HEK293 (cell line): ENCODE measurements at regions not wholly inside any gene's neighbourhood (a gene's known extent, or its start where the extent isn't known, plus 50 kb on each side); places are given as distances from the start of the nearest gene placed in this dataset.

ENCODE experiments used
- CTCF ChIA-PET: fragments of 350-600 bp; formaldehyde crosslinking; extraction: SDS; loops from one replicate; lab custom pipeline; 2021; ENCODE audit warnings: antibody characterized with exemption; lab: Yijun Ruan, JAX
- POLR2A ChIA-PET: fragments of 300-600 bp; formaldehyde crosslinking; extraction: SDS; loops from one replicate; lab custom pipeline; 2020; ENCODE audit warnings: antibody characterized with exemption, inconsistent platforms; lab: Yijun Ruan, JAX
- H3K27ac ChIP-seq: fragments of 200-500 bp; sonication (Bioruptor generic); 2 replicates; pipeline ENCODE4 v1.5.1; 2014; ENCODE audit warnings: low read depth, low read length, control low read depth, inconsistent platforms; ENCODE audit errors: extremely low read depth
- H3K36me3 ChIP-seq, 2 experiments: fragments of 200-500 bp in 1 of 2; sonication (Bioruptor generic) in 1 of 2; 1 replicate in 1 of 2; 2 replicates in 1 of 2; pipeline ENCODE4 v1.5.1; 2014 to 2017; ENCODE audit warnings: inconsistent platforms in 2 of 2, low read length in 2 of 2; ENCODE audit not compliant: control insufficient read depth in 2 of 2, insufficient read depth in 1 of 2
- H3K4me1 ChIP-seq: fragments of 200-500 bp; sonication (Bioruptor generic); 2 replicates; pipeline ENCODE4 v1.5.1; 2014; ENCODE audit warnings: mild to moderate bottlenecking, low read length, inconsistent platforms; ENCODE audit not compliant: control insufficient read depth, insufficient read depth
- H3K4me3 ChIP-seq: 2 replicates; pipeline ENCODE4 v1.5.1; 2011; ENCODE audit warnings: low read depth, mild to moderate bottlenecking, control low read depth, low read length, moderate library complexity
- H3K9me3 ChIP-seq: fragments of 200-500 bp; sonication (Bioruptor generic); 2 replicates; pipeline ENCODE4 v1.5.1; 2014; ENCODE audit warnings: low read depth, low read length, inconsistent platforms; ENCODE audit not compliant: control insufficient read depth, insufficient read depth
- CTCF ChIP-seq: fragments of 450-650 bp; formaldehyde crosslinking; IDR thresholded peaks from 2 replicates; pipeline ENCODE4 v1.5.1; 2016; ENCODE audit warnings: missing biosample characterization, missing genetic modification characterization
- GFI1B ChIP-seq: fragments of 450-650 bp; formaldehyde crosslinking; IDR thresholded peaks from 2 replicates; pipeline ENCODE4 v1.5.1; 2016; ENCODE audit warnings: missing biosample characterization, missing genetic modification characterization
- HOXD13 ChIP-seq: sonication (generic); formaldehyde crosslinking; IDR thresholded peaks from 2 replicates; pipeline ENCODE4 v1.8.0; 2022; ENCODE audit warnings: missing genetic modification reagents, borderline replicate concordance
- IKZF3 ChIP-seq: fragments of 450-650 bp; IDR thresholded peaks from 2 replicates; pipeline ENCODE4 v1.5.0; 2018; ENCODE audit warnings: missing biosample characterization, mild to moderate bottlenecking, missing genetic modification characterization, moderate library complexity
- INSM2 ChIP-seq: fragments of 450-650 bp; formaldehyde crosslinking; IDR thresholded peaks from 2 replicates; pipeline ENCODE4 v1.5.1; 2016; ENCODE audit warnings: missing biosample characterization, missing genetic modification characterization
- KLF17 ChIP-seq: fragments of 450-650 bp; formaldehyde crosslinking; IDR thresholded peaks from 2 replicates; pipeline ENCODE4 v1.5.1; 2016; ENCODE audit warnings: missing biosample characterization, missing genetic modification characterization
- SCRT2 ChIP-seq: fragments of 450-650 bp; formaldehyde crosslinking; IDR thresholded peaks from 2 replicates; pipeline ENCODE4 v1.5.1; 2016; ENCODE audit warnings: missing biosample characterization, missing genetic modification characterization
- YY1 ChIP-seq: fragments of 450-650 bp; formaldehyde crosslinking; IDR thresholded peaks from 2 replicates; pipeline ENCODE4 v1.5.1; 2018; ENCODE audit warnings: missing biosample characterization, missing genetic modification characterization
- ZEB2 ChIP-seq: fragments of 450-650 bp; formaldehyde crosslinking; IDR thresholded peaks from 2 replicates; pipeline ENCODE4 v1.5.1; 2016; ENCODE audit warnings: missing biosample characterization, missing genetic modification characterization
- ZFHX2 ChIP-seq: fragments of 450-650 bp; formaldehyde crosslinking; conservative IDR thresholded peaks from 2 replicates; pipeline ENCODE4 v1.5.1; 2016; ENCODE audit warnings: missing biosample characterization, missing genetic modification characterization
- ZNF121 ChIP-seq: fragments of 450-650 bp; formaldehyde crosslinking; IDR thresholded peaks from 2 replicates; pipeline ENCODE4 v1.5.1; 2016; ENCODE audit warnings: missing biosample characterization, missing genetic modification characterization
- ZNF133 ChIP-seq: fragments of 450-650 bp; formaldehyde crosslinking; IDR thresholded peaks from 2 replicates; pipeline ENCODE4 v1.5.1; 2016; ENCODE audit warnings: missing biosample characterization, missing genetic modification characterization
- ZNF157 ChIP-seq: fragments of 450-650 bp; formaldehyde crosslinking; IDR thresholded peaks from 2 replicates; pipeline ENCODE4 v1.5.1; 2016; ENCODE audit warnings: missing biosample characterization, missing genetic modification characterization
- ZNF202 ChIP-seq: fragments of 450-650 bp; formaldehyde crosslinking; IDR thresholded peaks from 2 replicates; pipeline ENCODE4 v1.5.1; 2016; ENCODE audit warnings: missing biosample characterization, missing genetic modification characterization, borderline replicate concordance
- ZNF324 ChIP-seq: fragments of 450-650 bp; formaldehyde crosslinking; IDR thresholded peaks from 2 replicates; pipeline ENCODE4 v1.5.1; 2016; ENCODE audit warnings: missing biosample characterization, missing genetic modification characterization
- ZNF501 ChIP-seq: fragments of 450-650 bp; formaldehyde crosslinking; IDR thresholded peaks from 2 replicates; pipeline ENCODE4 v1.5.1; 2016; ENCODE audit warnings: missing biosample characterization, missing genetic modification characterization
- ZNF510 ChIP-seq: fragments of 450-650 bp; formaldehyde crosslinking; IDR thresholded peaks from 2 replicates; pipeline ENCODE4 v1.5.1; 2018; ENCODE audit warnings: mild to moderate bottlenecking, missing genetic modification characterization, missing biosample characterization; ENCODE audit not compliant: insufficient replicate concordance
- ZNF518A ChIP-seq: fragments of 450-650 bp; formaldehyde crosslinking; conservative IDR thresholded peaks from 2 replicates; pipeline ENCODE4 v1.5.1; 2016; ENCODE audit warnings: low read depth, missing biosample characterization, missing genetic modification characterization
- ZNF561 ChIP-seq: fragments of 450-650 bp; IDR thresholded peaks from 2 replicates; pipeline ENCODE4 v1.5.1; 2018; ENCODE audit warnings: missing biosample characterization, missing genetic modification characterization, borderline replicate concordance
- ZNF600 ChIP-seq: fragments of 450-650 bp; formaldehyde crosslinking; IDR thresholded peaks from 2 replicates; pipeline ENCODE4 v1.5.1; 2016; ENCODE audit warnings: missing biosample characterization, missing genetic modification characterization
- ZNF658 ChIP-seq: fragments of 450-650 bp; formaldehyde crosslinking; IDR thresholded peaks from 2 replicates; pipeline ENCODE4; 2016; ENCODE audit warnings: missing biosample characterization, missing genetic modification characterization
- ZNF664 ChIP-seq: fragments of 450-650 bp; formaldehyde crosslinking; IDR thresholded peaks from 2 replicates; pipeline ENCODE4 v1.5.1; 2016; ENCODE audit warnings: missing biosample characterization, missing genetic modification characterization
- ZNF704 ChIP-seq: fragments of 450-650 bp; formaldehyde crosslinking; IDR thresholded peaks from 2 replicates; pipeline ENCODE4 v1.5.1; 2016; ENCODE audit warnings: missing biosample characterization, missing genetic modification characterization
- ZSCAN16 ChIP-seq: fragments of 450-650 bp; formaldehyde crosslinking; IDR thresholded peaks from 2 replicates; pipeline ENCODE4 v1.5.1; 2016; ENCODE audit warnings: missing biosample characterization, missing genetic modification characterization

GRCh38 chr11:8784954-8785353 is 102.4 kb downstream of the RPL27A start:
- no peak for TF ChIP-seq KLF17
- no peak for TF ChIP-seq ZNF324 (tag by site-specific recombination)
- TF ChIP-seq ZNF658, result no peak
- TF ChIP-seq ZNF121, result no peak
- H3K36me3 ChIP-seq, result no peaks in the 10 kb centered on the region
- H3K4me3 ChIP-seq, result no peak overlapping the region
- POLR2A ChIA-PET, result interaction anchor here (0.6 kb wide), 1 partner anchor 142 kb away, joined by 5 read pairs; no protein-coding TSS in a partner anchor
- CTCF ChIA-PET, result interaction anchor here (0.6 to 1.1 kb wide), 3 partner anchors 9 to 190 kb away, joined by 3 to 5 read pairs (median 3); no protein-coding TSS in a partner anchor
- H3K9me3 ChIP-seq, result no peaks in the 10 kb centered on the region
- H3K4me1 ChIP-seq, result no peaks in the 10 kb centered on the region
- H3K27ac ChIP-seq, result no peak overlapping the region

GRCh38 chr11:8785457-8785856 is 102.9 kb downstream of the RPL27A start:
- ChIA-PET CTCF (interaction anchor here (0.7 to 1.9 kb wide), 4 partner anchors 17 to 174 kb away, joined by 4 to 8 read pairs (median 5); no protein-coding TSS in a partner anchor), POLR2A (interaction anchor here (0.6 kb wide), 1 partner anchor 143 kb away, joined by 5 read pairs; no protein-coding TSS in a partner anchor)
- Histone ChIP-seq H3K4me1 (no peaks in the 10 kb centered on the region), H3K9me3 (no peaks in the 10 kb centered on the region), H3K36me3 (no peaks in the 10 kb centered on the region), H3K27ac (no peak overlapping the region), H3K4me3 (no peak overlapping the region)
- TF ChIP-seq ZNF501 (tag by site-specific recombination) (no peak), ZNF133 (tag by site-specific recombination) (no peak), YY1 (tag by site-specific recombination) (no peak), ZNF561 (tag by site-specific recombination) (no peak), ZNF202 (tag by site-specific recombination) (no peak), CTCF (no peak), SCRT2 (tag by site-specific recombination) (no peak), ZSCAN16 (tag by site-specific recombination) (no peak), ZNF600 (tag by site-specific recombination) (no peak), IKZF3 (tag by site-specific recombination) (no peak), ZNF510 (tag by site-specific recombination) (no peak), ZFHX2 (tag by site-specific recombination) (no peak), ZNF704 (tag by site-specific recombination) (no peak), HOXD13 (CRISPR knock-in tag) (no peak), INSM2 (no peak), ZNF664 (no peak), ZNF518A (no peak), ZNF157 (tag by site-specific recombination) (no peak), GFI1B (tag by site-specific recombination) (no peak), ZEB2 (tag by site-specific recombination) (no peak)
